ENCODE measurements at regions not wholly inside any gene's neighbourhood (a gene's known extent, or its start where the extent isn't known, plus 50 kb on each side); places are given as distances from the start of the nearest gene placed in this dataset.

- no peak overlapping the region for H3K4me3 ChIP-seq
- WGBS = 92% methylated on average over 11 of the region's 11 CpGs
- H3K4me1 ChIP-seq = no peaks in the 10 kb centered on the region
- H3K27me3 ChIP-seq = no peaks in the 10 kb centered on the region
- H3K9me3 ChIP-seq = no peaks in the 10 kb centered on the region
- H3K36me3 ChIP-seq = no peaks in the 10 kb centered on the region
- H3K27ac ChIP-seq (replicated peaks in 1 of 4) = no peak overlapping the region
- no peak for TF ChIP-seq POLR2AphosphoS5 (IDR thresholded peaks at IDR 0.05)
- TF ChIP-seq CTCF (IDR thresholded peaks at IDR 0.05) = no peak
- TF ChIP-seq EP300 (IDR thresholded peaks at IDR 0.05) = no peak
- no peak for TF ChIP-seq POLR2A (IDR thresholded peaks at IDR 0.05; ENCODE audit: low read depth)
- DNase-seq (ENCODE audit: extremely low spot score) = no peak
- intact Hi-C loops (cut with DNase I) = no loop called here
Observed at GRCh38 chr14:55500219-55500701, 59.8 kb upstream of the TBPL2 start.

DNA sequence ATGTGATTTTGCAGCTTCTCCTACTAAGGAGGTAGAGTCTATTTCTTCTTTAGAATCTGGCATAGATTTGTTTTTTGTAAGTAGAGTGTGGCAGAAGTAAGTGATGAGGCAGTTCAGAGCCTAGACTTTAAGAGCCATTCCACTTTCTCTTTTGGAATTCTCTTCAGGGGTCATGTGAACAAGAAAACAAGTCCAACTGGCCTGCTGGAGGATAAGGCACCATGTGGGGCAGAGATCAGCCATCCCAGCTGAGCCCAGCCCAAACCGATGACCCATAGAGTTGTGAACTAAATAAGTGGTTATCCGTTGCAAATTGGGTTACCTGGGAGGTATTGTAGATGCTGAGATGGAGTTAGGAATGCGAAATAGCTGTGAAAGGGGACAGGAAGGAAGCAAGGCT is 60.3 kb upstream of the TBPL2 start:
- Histone ChIP-seq H3K27ac (replicated peaks in 1 of 4) (no peak overlapping the region), H3K4me1 (no peaks in the 10 kb centered on the region), H3K36me3 (no peaks in the 10 kb centered on the region), H3K4me3 (no peak overlapping the region), H3K9me3 (no peaks in the 10 kb centered on the region), H3K27me3 (no peaks in the 10 kb centered on the region)
- intact Hi-C loops (cut with DNase I) = no loop called here
- TF ChIP-seq EP300 (IDR thresholded peaks at IDR 0.05) (no peak), CTCF (IDR thresholded peaks at IDR 0.05) (no peak), POLR2A (IDR thresholded peaks at IDR 0.05; ENCODE audit: low read depth) (no peak), POLR2AphosphoS5 (IDR thresholded peaks at IDR 0.05) (no peak)
- no peak for DNase-seq (ENCODE audit: extremely low spot score)
- 99% methylated on average over 3 of the region's 3 CpGs for WGBS

GRCh38 chr14:55502746-55503284 is 62.4 kb upstream of the TBPL2 start:
- H3K27me3 ChIP-seq = no peaks in the 10 kb centered on the region
- no peaks in the 10 kb centered on the region for H3K36me3 ChIP-seq
- H3K27ac ChIP-seq (replicated peaks in 1 of 4) = no peak overlapping the region
- no peak for TF ChIP-seq POLR2AphosphoS5 (IDR thresholded peaks at IDR 0.05)
- no peak for TF ChIP-seq POLR2A (IDR thresholded peaks at IDR 0.05; ENCODE audit: low read depth)
- TF ChIP-seq CTCF (IDR thresholded peaks at IDR 0.05) = no peak
- TF ChIP-seq EP300 (IDR thresholded peaks at IDR 0.05) = no peak
- no peak for DNase-seq (ENCODE audit: extremely low spot score)
- H3K9me3 ChIP-seq = no peaks in the 10 kb centered on the region
- WGBS = 79% methylated on average over 3 of the region's 3 CpGs
- intact Hi-C loops (cut with DNase I) = no loop called here
- no peaks in the 10 kb centered on the region for H3K4me1 ChIP-seq
- no peak overlapping the region for H3K4me3 ChIP-seq

DNA sequence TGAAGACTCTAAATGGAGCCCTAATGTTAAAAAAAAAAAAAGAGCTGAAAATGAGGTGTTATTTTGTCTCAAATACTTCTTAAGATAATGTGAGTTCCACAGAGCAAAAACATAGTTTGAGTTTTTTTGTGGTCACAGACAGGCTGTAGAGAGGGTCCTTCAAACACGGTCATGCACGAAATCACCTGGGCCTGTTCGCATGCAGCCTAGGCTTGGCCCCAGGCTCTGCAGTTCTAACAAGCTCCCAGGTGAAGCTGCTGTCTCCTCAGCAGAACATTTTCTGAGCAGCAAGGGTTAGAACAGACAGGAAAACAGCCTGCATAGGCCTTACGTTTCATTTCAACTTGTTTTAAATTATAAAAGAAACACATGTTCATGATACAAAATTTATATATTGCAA is 65.4 kb upstream of the TBPL2 start:
- H3K4me1 ChIP-seq = no peaks in the 10 kb centered on the region
- TF ChIP-seq POLR2AphosphoS5 (IDR thresholded peaks at IDR 0.05) (no peak), POLR2A (IDR thresholded peaks at IDR 0.05; ENCODE audit: low read depth) (no peak), EP300 (IDR thresholded peaks at IDR 0.05) (no peak), CTCF (IDR thresholded peaks at IDR 0.05) (no peak)
- no peaks in the 10 kb centered on the region for H3K36me3 ChIP-seq
- DNase-seq (ENCODE audit: extremely low spot score) = no peak
- H3K27me3 ChIP-seq = no peaks in the 10 kb centered on the region
- H3K9me3 ChIP-seq = no peaks in the 10 kb centered on the region
- intact Hi-C loops (cut with DNase I) = no loop called here
- no peak overlapping the region for H3K4me3 ChIP-seq
- no peak overlapping the region for H3K27ac ChIP-seq (replicated peaks in 1 of 4)
- 95% methylated on average over 4 of the region's 4 CpGs for WGBS

- no peak for DNase-seq (ENCODE audit: extremely low spot score)
- Histone ChIP-seq H3K4me1 (no peaks in the 10 kb centered on the region), H3K4me3 (no peak overlapping the region), H3K36me3 (no peaks in the 10 kb centered on the region), H3K9me3 (no peaks in the 10 kb centered on the region), H3K27ac (replicated peaks in 1 of 4) (no peak overlapping the region), H3K27me3 (no peaks in the 10 kb centered on the region)
- intact Hi-C loops (cut with DNase I) = no loop called here
- TF ChIP-seq POLR2AphosphoS5 (IDR thresholded peaks at IDR 0.05) (no peak), CTCF (IDR thresholded peaks at IDR 0.05) (no peak), EP300 (IDR thresholded peaks at IDR 0.05) (no peak), POLR2A (IDR thresholded peaks at IDR 0.05; ENCODE audit: low read depth) (no peak)
- WGBS = 78% methylated on average over 1 of the region's 1 CpG
Observed at GRCh38 chr14:55508676-55509075, 68.3 kb upstream of the TBPL2 start.

All from esophagus muscularis mucosa (tissue), 4 donors.